ENCODE measurements at regions not wholly inside any gene's neighbourhood (a gene's known extent, or its start where the extent isn't known, plus 50 kb on each side); places are given as distances from the start of the nearest gene placed in this dataset.
"Not testable (repeated sequence)": the region's sequence is repeated elsewhere in the genome, so short reads cannot be mapped to it uniquely, and the experiment has no call there.

DNA sequence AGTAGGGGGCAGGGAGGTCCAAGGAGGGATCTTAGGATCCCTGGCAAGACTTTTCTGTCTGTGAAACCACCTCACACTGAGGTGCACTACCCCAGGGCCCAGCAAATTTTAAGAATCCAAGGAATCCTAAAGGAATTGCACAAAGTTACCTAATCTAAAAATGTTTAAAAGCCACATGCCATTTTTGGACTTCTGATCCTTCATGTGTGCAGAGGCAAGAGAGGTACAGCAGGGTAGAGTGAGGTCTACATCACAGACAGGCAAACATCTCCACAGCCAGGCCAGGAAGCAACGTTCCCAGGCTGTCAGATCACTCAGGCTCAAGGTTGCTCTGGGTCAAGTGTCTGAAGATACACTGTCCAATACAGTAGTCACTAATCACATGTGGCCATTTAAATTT, 324.6 kb upstream of the DUSP10 start:
- no peak for DNase-seq (ENCODE audit: low read depth)

DNA sequence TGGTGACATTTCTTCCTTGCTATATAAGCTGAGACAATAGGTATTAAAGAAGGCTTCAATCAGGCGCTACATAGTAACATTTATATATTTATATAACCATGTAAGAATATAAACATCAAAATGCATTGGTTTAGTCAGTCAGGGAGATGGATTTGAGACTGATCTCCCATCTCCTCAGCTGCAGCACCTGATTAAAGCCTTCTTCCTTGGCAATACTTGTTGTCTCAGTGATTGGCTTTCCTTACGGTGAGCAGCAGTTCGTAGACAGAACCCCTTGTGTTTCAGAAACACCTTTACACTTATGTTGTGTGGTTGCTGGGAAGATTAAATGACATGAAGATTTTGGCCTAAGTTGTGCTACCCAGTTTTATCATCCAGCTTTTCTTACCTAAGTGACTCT, 323.3 kb upstream of the DUSP10 start:
- no peak for DNase-seq (ENCODE audit: low read depth)

DNA sequence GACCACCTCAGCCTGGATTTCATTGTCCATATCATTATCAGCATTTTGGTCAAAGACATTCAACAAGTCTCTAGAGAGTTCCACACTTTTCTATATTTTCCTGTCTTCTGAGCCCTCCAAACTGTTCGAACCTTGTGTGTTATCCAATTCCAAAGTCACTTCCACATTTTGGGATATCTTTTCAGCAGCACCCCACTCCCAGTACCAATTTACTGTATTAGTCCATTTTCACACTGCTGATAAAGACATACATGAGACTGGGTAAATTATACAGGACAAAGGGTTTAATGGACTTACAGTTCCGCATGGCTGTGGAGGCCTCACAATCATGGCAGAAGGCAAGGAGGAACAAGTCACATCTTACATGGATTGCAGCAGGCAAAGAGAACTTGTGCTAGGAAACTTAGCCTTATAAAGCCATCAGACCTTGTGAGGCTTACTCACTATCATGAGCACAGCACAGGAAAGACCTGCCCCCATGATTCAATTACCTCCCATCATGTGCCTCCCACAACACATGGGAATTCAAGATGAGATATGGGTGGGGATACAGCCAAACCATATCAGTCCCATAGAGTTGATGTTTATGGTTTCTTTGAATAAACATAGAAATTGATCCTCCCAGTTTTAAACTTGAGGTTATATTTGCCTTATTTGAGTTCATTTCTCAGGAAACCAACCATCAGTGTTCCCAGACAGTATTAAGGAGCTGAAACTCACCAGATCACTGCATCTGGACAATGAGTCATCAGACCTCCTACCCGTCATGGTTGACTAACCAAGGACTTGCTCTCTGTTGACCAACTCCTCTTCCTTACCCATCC, 322.7 kb upstream of the DUSP10 start:
- no peak for DNase-seq (ENCODE audit: low read depth)

DNA sequence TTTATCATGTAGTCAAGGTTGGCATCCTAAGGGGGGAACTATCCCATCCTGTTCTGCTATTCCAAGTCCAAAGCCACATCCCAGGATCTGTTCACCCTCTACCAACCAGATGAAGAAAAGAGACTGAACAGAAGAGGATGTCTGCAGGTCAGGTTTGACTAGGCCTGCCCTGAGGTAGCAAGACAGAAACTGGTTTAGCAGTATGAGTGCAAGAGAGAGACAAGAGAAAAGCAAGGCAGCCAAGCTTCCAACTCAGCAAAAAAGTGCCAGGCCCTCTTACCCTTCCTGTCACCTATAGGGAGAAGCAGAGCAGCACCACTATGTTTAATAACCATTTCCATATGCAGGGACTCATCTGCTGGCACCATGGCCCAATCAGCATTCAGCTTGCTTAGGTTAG, 320.8 kb upstream of the DUSP10 start:
- DNase-seq (ENCODE audit: low read depth): no peak

DNA sequence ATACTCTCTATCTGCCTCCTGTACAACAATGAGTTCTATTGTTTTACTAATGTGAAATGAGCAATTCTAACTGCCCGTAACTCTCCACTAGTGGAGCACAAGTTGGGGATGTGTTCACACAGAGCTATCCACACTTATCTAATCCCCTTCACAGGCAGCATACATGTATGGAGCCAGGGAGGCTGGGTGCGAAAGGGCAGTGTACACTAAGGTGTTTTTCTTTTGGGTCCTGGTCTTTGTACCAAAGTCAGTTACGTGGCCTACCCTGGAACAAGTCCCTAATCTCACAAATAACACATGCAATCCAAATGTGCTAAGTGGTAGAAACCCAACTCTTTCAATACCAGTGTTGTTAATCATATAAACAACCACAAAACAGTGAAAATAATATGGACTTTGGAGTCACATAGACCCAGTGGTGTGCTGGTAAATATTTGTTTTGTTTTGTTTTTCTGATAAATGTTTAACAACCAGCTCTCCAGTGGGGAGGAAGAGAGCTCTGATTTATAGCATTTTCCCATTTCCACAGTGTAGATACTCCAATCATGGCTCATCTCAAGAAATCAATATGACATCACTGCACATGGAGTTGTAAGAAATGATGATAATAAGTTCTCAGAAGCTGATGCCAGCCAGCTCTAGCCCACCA, 319.9 kb upstream of the DUSP10 start:
- DNase-seq (ENCODE audit: low read depth): no peak

DNA sequence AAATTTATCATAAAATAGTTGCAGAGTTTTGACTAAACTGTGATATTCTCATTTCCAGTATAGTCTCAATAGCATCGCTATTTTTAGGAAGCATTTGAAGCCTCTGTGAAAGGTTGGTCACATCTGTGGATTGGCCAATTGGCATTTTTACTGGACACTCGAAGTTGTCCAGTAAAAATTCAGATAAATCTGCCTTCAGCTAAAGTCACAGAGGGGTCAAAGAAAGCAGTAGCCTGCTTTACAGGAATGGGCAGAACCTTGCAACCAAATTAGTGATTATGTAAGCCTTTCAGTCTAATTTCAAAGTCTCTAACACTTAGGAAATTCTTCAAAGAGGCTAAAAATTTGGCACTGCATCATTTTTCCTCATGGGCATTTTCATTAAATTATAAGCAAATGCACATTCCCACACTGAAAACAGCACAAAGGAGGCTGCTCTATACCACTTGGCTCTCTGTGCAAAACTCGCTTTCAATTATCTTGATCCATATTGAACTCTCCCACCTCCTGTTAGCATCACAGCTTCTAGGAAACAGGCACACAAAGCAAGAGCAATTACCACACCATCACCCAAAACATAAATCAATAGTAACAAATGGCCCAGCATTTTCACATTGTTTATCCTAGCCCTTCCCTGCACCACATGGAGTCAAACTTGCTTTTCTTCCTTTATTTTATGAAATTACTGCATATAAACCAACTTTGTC, 318.5 kb upstream of the DUSP10 start:
- no peak for DNase-seq (ENCODE audit: low read depth)

DNA sequence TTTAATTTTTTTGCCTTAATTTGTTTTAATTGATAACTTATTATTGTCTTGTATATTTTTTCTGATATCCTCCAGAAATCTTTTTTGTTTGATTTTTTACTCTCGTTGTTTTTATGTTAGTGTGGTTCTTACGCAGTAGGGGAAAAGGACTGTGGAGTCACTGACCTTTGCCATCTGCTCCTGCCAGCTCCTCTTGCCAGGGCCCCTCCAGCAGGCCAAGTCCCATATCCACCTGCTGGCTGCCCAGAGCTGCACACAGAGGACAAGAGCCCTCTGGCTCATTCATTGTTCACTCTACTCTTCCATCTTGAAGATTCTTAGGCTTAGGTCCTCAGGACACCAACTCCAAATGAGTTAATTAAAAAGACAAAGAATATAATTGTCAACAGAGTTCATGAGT, 316.4 kb upstream of the DUSP10 start:
- DNase-seq (ENCODE audit: low read depth): no peak

DNA sequence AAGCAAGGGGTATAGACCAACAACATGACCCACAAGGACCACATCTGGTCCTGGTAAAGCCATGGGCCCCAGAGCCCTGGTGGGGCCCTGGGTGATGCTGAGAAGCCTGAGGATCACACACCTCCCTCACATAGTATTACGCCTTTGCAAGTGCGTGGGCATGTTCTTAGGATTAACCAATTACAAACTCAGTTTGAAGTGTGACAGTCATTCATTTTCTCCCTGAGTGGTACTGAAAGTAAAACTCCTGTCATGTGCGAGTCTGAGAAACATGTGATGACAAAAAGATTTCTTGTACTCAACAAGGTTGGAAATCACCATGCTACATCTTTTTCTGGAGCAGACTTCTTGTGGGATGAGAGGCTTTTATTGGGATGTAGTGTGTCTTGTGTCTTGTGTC, 315.3 kb upstream of the DUSP10 start:
- DNase-seq (ENCODE audit: low read depth): no peak

DNA sequence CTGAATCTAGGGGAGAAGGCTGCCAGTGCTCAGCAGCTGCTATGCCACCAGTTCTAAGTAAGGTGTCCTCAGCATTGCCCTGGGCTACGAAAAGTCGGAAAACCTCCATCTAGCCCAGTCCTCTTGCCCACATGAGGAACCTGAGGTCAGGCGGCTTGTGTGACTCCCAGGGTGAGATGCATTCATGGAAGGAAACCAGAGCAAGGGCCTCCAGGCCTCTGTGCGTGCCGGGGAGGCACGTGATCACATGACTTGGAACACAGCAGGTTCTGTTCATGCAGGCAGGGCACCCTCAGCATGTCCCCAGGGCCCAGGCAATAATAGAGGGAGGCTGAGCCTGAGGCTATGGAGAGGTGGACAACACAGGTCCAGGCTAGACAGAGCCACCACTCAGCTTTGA, 312.5 kb upstream of the DUSP10 start:
- no peak for DNase-seq (ENCODE audit: low read depth)

DNA sequence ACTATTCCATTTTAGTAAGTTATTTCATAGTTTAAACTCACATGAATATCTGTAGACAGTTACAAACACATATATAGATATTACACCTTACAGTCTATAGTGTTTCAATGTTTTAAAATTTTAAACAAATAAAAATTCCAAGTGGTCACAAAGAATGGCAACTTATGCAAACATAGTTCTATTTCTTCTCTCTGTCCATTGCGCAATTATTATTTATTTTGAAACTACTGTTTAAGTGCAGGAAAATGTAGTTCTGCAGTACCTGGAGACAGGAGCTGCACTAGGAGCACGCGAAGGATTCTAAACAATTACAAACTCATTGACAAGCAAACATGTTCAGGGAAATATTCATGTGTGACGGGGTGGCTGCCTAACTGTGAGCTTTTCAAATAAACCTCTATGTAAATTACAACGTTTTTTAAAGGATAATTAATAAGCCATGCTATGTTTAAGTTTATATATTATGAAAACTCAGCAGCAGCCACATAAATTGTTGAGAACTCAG, 312.0 kb upstream of the DUSP10 start:
- DNase-seq (ENCODE audit: low read depth): no peak

DNA sequence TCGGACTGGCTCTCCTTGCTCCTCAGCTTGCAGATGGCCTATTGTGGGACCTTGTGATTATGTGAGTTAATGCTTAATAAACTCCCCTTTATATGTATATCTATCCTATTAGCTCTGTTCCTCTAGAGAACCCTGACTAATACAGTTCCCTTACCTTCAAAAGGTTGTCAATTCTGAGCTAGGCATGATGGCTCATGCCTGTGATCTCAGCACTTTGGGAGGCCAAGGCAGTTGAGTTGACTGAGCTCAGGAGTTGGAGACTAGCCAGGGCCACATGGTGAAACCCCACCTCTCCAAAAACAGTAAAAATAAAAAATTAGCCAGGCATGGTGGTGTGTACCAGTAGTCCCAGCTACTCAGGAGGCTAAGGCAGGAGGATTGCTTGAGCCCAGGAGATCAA, 309.4 kb upstream of the DUSP10 start:
- DNase-seq (ENCODE audit: low read depth): not testable (repeated sequence)

DNA sequence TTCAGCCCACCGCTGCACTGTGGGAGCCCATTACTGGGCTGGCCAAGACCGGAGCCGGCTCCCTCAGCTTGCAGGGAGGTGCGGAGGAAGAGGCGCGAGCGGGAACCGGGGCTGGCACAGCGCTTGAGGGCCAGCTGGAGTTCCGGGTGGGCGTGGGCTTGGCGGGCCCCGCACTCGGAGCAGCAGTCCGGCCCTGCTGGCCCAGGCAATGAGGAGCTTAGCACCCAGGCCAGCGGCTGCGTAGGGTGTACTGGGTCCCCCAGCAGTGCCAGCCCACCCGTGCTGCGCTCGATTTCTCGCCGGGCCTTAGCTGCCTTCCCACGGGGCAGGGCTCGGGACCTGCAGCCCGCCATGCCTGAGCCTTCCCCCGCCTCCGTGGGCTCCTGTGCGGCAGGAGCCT, 307.8 kb upstream of the DUSP10 start:
- DNase-seq (ENCODE audit: low read depth): not testable (repeated sequence)

DNA sequence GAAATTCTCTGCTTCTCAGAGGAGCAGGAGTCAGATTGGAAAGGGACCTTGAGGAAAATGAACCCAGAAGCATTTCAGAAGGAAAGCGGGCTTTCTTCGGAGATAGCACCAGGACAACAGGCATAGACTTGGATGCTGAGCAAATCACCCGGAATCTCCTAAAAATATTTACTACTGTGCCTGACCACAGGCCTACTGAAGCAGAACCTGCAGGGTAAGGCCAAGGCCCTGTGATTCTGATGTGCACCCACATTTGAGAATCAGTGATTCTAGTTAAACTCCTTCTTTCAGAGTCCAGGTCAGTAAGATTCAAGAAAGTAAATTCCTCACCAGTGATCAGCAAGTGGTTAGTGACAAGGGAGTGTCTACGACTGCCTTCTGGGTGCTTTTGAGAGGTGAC, 307.3 kb upstream of the DUSP10 start:
- no peak for DNase-seq (ENCODE audit: low read depth)

DNA sequence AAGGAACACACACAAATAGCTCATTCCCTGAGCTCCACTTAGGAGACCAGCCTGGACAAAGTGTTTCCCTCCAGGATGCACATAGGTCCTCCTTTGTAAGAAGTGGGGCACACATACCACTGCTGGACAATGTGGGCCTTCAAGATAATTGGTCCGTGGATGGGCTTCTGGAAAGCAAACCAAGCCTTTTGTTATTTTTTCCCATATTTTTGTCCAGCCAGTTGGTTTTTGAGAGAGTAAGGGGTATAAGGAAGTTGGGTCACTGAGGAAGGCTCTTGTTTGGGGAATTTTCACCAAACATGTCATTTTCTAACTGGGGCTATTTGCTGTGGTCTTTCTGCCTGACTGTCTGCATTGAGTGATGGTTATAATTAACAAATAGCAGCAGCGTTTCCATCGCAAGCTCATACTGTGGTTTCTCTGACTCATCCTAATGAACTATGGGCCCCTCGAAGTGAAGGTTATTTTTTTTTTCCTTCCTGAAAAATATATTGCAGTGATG, 306.3 kb upstream of the DUSP10 start:
- DNase-seq (ENCODE audit: low read depth): no peak

DNA sequence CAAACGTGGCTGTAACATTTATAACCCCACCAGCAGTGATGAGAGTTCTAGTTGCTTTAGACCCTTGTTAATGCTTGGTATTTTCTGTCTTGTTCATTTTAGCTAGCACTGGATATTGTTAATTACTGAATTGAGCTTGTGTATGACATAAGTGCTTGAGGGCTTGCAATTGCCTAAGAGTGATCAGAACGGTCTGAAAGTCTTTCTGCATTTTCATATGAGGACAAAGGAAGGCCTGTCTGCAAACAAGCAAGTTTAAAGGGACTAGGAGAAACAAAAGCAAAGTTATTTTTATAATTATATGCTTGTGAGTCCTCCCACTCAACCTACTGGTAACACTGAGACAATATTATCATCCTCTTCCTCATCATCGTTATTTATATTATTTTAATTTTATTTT, 305.5 kb upstream of the DUSP10 start:
- DNase-seq (ENCODE audit: low read depth): no peak

DNA sequence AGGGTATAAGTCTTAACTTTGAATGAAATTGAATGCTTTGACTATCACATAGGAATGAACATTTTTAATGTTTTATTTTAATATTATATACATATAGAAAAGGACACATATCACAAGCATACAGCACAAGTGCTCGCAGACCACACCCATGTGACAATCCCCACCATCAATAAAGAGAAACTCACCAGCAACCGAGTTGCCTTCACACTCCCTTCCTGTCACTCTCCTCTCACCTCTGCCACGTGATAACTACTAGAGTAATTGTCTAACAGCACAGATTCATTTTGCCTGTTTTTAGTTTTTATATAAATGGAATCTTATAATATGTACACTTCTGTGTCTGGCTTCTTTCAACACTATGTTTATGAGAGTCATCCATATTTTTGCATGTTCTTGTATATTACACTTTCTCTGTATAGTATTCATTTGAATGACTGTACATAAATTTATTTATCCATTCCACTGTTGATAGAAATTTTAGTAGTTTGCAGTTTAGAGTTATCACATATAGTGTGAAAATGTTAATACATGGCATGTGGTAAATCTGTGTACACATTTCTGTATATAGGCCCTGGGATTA, 304.9 kb upstream of the DUSP10 start:
- DNase-seq (ENCODE audit: low read depth): no peak

DNA sequence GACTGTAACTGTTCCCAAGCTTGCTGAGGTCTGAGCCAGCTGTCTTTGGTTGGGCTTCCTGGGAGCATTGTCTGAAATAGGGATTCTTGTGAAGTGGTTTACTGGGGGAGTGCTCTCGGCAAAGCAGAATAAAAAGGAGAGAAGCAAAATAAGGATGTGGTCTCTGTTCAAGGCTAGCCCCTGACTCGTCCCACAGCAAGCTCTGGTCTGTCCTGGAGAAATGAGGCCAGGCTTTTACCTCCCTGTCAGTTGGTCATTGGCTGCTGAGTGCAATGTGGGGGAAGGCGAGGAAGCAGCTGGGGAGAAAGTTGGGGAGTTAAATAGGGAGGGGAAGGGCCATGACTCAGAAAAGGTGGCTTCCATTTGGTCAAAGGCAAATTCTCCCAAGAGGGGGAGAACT, 303.9 kb upstream of the DUSP10 start:
- DNase-seq (ENCODE audit: low read depth): no peak

DNA sequence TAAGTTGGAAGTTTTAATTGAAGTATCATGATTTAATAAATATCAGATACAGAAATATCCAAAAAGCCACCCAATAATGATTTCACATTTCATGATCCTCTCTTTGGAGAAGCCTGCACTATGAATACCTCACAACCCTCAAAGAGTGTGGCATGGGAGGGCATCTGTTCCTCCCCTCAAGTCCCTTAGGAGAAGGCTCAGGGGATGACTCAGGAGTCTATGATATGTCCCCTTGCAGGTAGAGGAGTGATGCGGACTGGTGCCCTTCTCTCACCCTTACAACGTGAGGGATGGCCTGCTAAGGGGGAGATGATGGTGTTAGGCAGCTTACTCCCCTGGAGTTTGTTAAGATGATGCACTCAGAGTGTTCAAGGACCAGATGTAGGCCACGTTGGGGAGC, 303.3 kb upstream of the DUSP10 start:
- no peak for DNase-seq (ENCODE audit: low read depth)

DNA sequence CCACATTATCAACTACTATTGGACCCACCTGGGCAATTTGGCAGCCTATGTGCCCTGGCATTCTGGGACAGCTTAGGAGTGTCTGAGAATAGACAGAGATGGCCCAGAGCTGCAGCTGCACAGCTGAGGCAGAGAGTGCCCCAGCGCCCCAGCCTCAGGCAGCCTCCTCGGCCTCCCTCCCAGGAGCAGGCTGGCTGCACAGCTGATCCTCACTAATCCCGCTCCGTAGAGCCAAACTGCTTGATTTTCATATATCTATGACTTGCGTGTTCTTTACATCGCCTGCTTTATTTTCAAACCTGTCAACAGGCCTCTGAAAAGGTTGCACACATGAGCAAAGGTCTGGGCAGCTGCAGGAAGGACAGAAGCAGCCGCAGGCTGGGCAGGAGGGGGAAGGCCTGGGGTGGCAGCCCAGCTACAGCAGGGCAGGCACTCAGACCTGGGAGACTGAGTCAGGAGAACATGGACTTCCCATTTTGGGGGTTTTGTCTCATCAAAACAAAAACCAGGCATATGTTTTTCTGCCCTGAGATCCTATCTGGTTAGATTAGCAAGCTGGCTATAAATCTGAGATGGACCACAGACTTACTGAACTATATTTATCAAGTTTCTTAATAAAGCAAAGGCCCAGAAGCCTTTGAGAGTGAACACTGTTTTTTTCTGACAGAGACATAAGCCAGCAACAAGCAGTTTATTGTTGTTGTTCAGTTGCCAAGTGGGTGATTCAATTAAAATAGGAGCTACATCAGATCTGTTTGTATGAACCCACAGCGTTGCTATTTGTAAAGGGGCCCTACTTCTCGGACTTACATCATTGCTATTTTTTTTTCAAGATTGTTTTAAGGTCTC, 301.8 kb upstream of the DUSP10 start:
- peak; percentile 11 for DNase-seq (ENCODE audit: low read depth)

DNA sequence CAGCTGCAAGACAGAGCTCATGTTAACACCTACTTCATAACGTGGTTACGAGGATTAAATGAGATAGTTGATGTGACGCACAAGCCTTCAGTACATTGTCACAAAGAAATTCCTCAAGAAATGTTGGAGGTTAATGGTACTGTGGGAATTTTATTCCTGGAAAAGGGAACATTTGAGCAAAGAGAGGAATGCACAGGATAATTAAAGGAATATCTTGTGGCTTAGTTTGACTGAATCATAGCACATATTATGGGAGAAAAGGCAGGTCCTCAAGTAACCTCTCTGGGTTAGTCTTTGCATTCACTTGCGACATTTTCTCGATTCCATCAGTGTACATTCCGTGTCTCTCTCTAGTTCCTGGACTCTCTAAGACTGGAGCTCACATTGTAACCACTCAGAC, 300.2 kb upstream of the DUSP10 start:
- no peak for DNase-seq (ENCODE audit: low read depth)

DNA sequence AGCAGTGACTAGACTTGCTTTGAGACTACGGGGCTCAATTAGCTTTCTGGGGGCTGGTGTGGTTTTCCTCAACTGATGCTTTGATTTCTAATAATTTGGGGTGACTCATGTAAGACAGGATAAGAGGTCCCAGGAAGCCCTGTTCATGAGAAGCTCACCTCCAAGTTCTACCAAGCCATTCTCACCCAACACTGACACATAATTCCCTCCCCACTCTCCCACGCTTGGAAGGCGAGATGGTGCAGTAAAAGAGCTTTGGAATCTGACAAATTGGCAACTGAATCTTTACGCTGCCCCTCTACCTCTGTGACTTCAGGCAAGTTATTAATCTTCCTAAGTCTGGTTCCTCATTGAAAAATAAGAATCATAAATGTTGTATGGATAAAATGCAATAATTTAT, 299.1 kb upstream of the DUSP10 start:
- DNase-seq (ENCODE audit: low read depth): no peak

Data from forelimb muscle (tissue), 1 donor.